Liver (tissue), 8 donors: ENCODE measurements at regions not wholly inside any gene's neighbourhood (a gene's known extent, or its start where the extent isn't known, plus 50 kb on each side); places are given as distances from the start of the nearest gene placed in this dataset.

ENCODE experiments used
- DNase-seq: peaks from one replicate; pipeline ENCODE4 v3.0.0-alpha.2; 2017; ENCODE audit warnings: low spot score
- H3K27ac ChIP-seq, 2 donors: one replicate each; pipeline ENCODE4 v1.7.0; 2013; ENCODE audit warnings: inconsistent platforms in 2 of 2, low read length in 2 of 2, control low read depth in 1 of 2, low read depth in 1 of 2, mild to moderate bottlenecking in 1 of 2
- H3K27me3 ChIP-seq, 4 donors: one replicate each; pipeline versions ENCODE4 v1.6.1 to v1.7.0; 2013; ENCODE audit warnings: low read length in 3 of 4, inconsistent platforms in 1 of 4, mild to moderate bottlenecking in 1 of 4, moderate library complexity in 1 of 4; ENCODE audit not compliant: control insufficient read depth in 4 of 4, insufficient read depth in 4 of 4
- H3K36me3 ChIP-seq, 4 donors: one replicate each; pipeline versions ENCODE4 v1.6.1 to v1.7.0; 2013; ENCODE audit warnings: low read length in 3 of 4, mild to moderate bottlenecking in 3 of 4, low read depth in 1 of 4, moderate library complexity in 1 of 4; ENCODE audit not compliant: control insufficient read depth in 4 of 4, insufficient read depth in 3 of 4
- H3K4me1 ChIP-seq, 4 donors: one replicate each; pipeline versions ENCODE4 v1.6.1 to v1.7.0; 2013; ENCODE audit warnings: low read length in 3 of 4, mild to moderate bottlenecking in 3 of 4, moderate library complexity in 1 of 4; ENCODE audit not compliant: control insufficient read depth in 4 of 4, insufficient read depth in 4 of 4
- H3K4me3 ChIP-seq, 3 donors: one replicate each; pipeline versions ENCODE4 v1.6.1 to v1.7.0; 2013; ENCODE audit warnings: low read length in 3 of 3, control low read depth in 1 of 3, low read depth in 1 of 3, mild to moderate bottlenecking in 1 of 3
- H3K9ac ChIP-seq, 2 donors: one replicate each; pipeline ENCODE4 v1.7.0; 2013; ENCODE audit warnings: low read length in 2 of 2, mild to moderate bottlenecking in 2 of 2, moderate library complexity in 2 of 2, control low read depth in 1 of 2, low read depth in 1 of 2
- H3K9me3 ChIP-seq, 4 donors: one replicate each; pipeline versions ENCODE4 v1.6.1 to v1.7.0; 2013; ENCODE audit warnings: low read length in 3 of 4; ENCODE audit not compliant: control insufficient read depth in 4 of 4
- ATF3 ChIP-seq: IDR thresholded peaks from 2 replicates; pipeline ENCODE4 v1.6.1; 2016; ENCODE audit warnings: antibody characterized with exemption
- EGR1 ChIP-seq, 2 donors: IDR thresholded peaks; 2 replicates each; pipeline ENCODE4 v1.6.1; 2016 to 2018; ENCODE audit warnings: antibody characterized with exemption in 2 of 2, low read depth in 2 of 2
- FOXA1 ChIP-seq: IDR thresholded peaks from 2 replicates; pipeline ENCODE4 v1.6.1; 2016; ENCODE audit warnings: antibody characterized with exemption
- FOXA2 ChIP-seq: IDR thresholded peaks from 2 replicates; pipeline ENCODE4 v1.6.1; 2016; ENCODE audit warnings: antibody characterized with exemption
- GABPA ChIP-seq, 2 donors: IDR thresholded peaks in 1 of 2; conservative IDR thresholded peaks in 1 of 2; 2 replicates each; pipeline ENCODE4 v1.6.1; 2016; ENCODE audit warnings: antibody characterized with exemption in 2 of 2, mild to moderate bottlenecking in 1 of 2, moderate library complexity in 1 of 2
- HNF4A ChIP-seq, 2 donors: conservative IDR thresholded peaks; 2 replicates each; pipeline ENCODE4 v1.6.1; 2016; ENCODE audit warnings: antibody characterized with exemption in 2 of 2, mild to moderate bottlenecking in 2 of 2
- HNF4G ChIP-seq: IDR thresholded peaks from 2 replicates; pipeline ENCODE4 v1.6.1; 2016; ENCODE audit warnings: antibody characterized with exemption
- JUND ChIP-seq, 2 donors: IDR thresholded peaks; 2 replicates each; pipeline ENCODE4 v1.6.1; 2016; ENCODE audit warnings: antibody characterized with exemption in 2 of 2
- MAX ChIP-seq: IDR thresholded peaks from 2 replicates; pipeline ENCODE4 v1.6.1; 2016; ENCODE audit warnings: antibody characterized with exemption
- NR2F2 ChIP-seq: IDR thresholded peaks from 2 replicates; pipeline ENCODE4 v1.6.1; 2016; ENCODE audit warnings: antibody characterized with exemption
- RAD21 ChIP-seq, 2 donors: IDR thresholded peaks; 2 replicates each; pipeline ENCODE4 v1.6.1; 2016; ENCODE audit warnings: antibody characterized with exemption in 2 of 2, mild to moderate bottlenecking in 2 of 2
- REST ChIP-seq: IDR thresholded peaks from 2 replicates; pipeline ENCODE4 v1.6.1; 2016; ENCODE audit warnings: antibody characterized with exemption, mild to moderate bottlenecking
- RXRA ChIP-seq, 2 donors: IDR thresholded peaks; 2 replicates each; pipeline ENCODE4 v1.6.1; 2017 to 2018; ENCODE audit warnings: antibody characterized with exemption in 2 of 2, mild to moderate bottlenecking in 1 of 2
- SP1 ChIP-seq: IDR thresholded peaks from 2 replicates; pipeline ENCODE4 v1.6.1; 2018; ENCODE audit warnings: antibody characterized with exemption, mild to moderate bottlenecking
- TAF1 ChIP-seq: conservative IDR thresholded peaks from 2 replicates; pipeline ENCODE4 v1.6.1; 2016; ENCODE audit warnings: antibody characterized with exemption, mild to moderate bottlenecking
- YY1 ChIP-seq: IDR thresholded peaks from 2 replicates; pipeline ENCODE4 v1.6.1; 2016; ENCODE audit warnings: antibody characterized with exemption, mild to moderate bottlenecking
- ZBTB33 ChIP-seq: IDR thresholded peaks from 2 replicates; pipeline ENCODE4 v1.6.1; 2016; ENCODE audit warnings: antibody characterized with exemption
- WGBS: extraction: QIAGEN DNeasy Blood & Tissue Kit; methylation state at CpG from one replicate; pipeline ENCODE4 v1.1.7; 2013; 5-methylcytosine and 5-hydroxymethylcytosine counted together
- TF ChIP-seq, protein P1 (sequence below): fragments of 150-350 bp; IDR thresholded peaks from 2 replicates; pipeline ENCODE4 v1.5.1; 2017; ENCODE audit warnings: improper control_type of control experiment, low read depth, low read length; ENCODE audit not compliant: missing input control
- donor health status: healthy.
- donor health status: healthy.
- donor health status: healthy.
- donor health status: healthy.
- donor health status: healthy.

DNA sequence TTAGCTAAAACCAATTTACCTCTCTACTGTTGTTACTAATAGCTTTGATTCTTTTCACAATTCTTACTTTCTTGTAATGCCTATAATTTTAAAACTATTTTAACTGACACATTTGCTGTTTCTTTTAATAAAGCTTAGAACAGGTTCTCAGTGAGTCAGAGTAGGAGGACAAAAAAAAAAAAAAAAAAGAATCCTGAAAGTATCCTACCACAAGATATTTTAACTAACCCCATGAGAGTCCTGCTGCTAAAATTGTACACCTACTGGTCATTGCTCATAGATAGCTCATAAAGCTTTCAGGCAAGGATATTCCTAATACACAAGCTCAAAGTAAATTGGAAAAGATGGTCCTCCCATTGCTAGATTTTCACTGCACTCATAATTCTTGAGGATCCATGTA, 301.0 kb downstream of the CENPW start:
- TF ChIP-seq ATF3 (no peak), MAX (no peak), REST (no peak), GABPA (IDR thresholded peaks at IDR 0.05 in 1 of 2, conservative IDR thresholded peaks at IDR 0.05 in 1 of 2) (no peak), RXRA (IDR thresholded peaks at IDR 0.05) (no peak), TAF1 (no peak), HNF4G (no peak), SP1 (no peak), NR2F2 (no peak), HNF4A (conservative IDR thresholded peaks at IDR 0.05) (no peak), EGR1 (IDR thresholded peaks at IDR 0.05; ENCODE audit: low read depth in 2 of 2) (no peak)

GRCh38 chr6:126641641-126642040, 301.7 kb downstream of the CENPW start:
- TF ChIP-seq ATF3 (no peak), YY1 (no peak), FOXA1 (no peak), GABPA (IDR thresholded peaks at IDR 0.05 in 1 of 2, conservative IDR thresholded peaks at IDR 0.05 in 1 of 2) (no peak), TAF1 (no peak), HNF4A (conservative IDR thresholded peaks at IDR 0.05) (no peak), ZBTB33 (no peak), FOXA2 (no peak), RXRA (IDR thresholded peaks at IDR 0.05) (no peak), RAD21 (IDR thresholded peaks at IDR 0.05) (no peak), NR2F2 (no peak), REST (no peak), JUND (IDR thresholded peaks at IDR 0.05) (no peak), EGR1 (IDR thresholded peaks at IDR 0.05; ENCODE audit: low read depth in 2 of 2) (no peak), SP1 (no peak), MAX (no peak), HNF4G (no peak)
- TF ChIP-seq, protein P1, sequence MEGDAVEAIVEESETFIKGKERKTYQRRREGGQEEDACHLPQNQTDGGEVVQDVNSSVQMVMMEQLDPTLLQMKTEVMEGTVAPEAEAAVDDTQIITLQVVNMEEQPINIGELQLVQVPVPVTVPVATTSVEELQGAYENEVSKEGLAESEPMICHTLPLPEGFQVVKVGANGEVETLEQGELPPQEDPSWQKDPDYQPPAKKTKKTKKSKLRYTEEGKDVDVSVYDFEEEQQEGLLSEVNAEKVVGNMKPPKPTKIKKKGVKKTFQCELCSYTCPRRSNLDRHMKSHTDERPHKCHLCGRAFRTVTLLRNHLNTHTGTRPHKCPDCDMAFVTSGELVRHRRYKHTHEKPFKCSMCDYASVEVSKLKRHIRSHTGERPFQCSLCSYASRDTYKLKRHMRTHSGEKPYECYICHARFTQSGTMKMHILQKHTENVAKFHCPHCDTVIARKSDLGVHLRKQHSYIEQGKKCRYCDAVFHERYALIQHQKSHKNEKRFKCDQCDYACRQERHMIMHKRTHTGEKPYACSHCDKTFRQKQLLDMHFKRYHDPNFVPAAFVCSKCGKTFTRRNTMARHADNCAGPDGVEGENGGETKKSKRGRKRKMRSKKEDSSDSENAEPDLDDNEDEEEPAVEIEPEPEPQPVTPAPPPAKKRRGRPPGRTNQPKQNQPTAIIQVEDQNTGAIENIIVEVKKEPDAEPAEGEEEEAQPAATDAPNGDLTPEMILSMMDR = no peak
- WGBS = 81% methylated on average over 1 of the region's 1 CpG
- Histone ChIP-seq H3K27me3 (no peaks in the 10 kb centered on the region), H3K27ac (no peak overlapping the region), H3K36me3 (no peaks in the 10 kb centered on the region), H3K9me3 (no peaks in the 10 kb centered on the region), H3K4me3 (no peak overlapping the region), H3K4me1 (no peaks in the 10 kb centered on the region), H3K9ac (no peak overlapping the region)
- DNase-seq = no peak

More for the DNA sequence above, 301.0 kb downstream of the CENPW start:
- DNase-seq = no peak
- H3K27ac ChIP-seq = no peak overlapping the region
- H3K9me3 ChIP-seq = no peaks in the 10 kb centered on the region
- H3K36me3 ChIP-seq = no peaks in the 10 kb centered on the region
- H3K9ac ChIP-seq = no peak overlapping the region
- H3K4me3 ChIP-seq = no peak overlapping the region
- H3K4me1 ChIP-seq = no peaks in the 10 kb centered on the region
- no peaks in the 10 kb centered on the region for H3K27me3 ChIP-seq
